ENCODE measurements at regions not wholly inside any gene's neighbourhood (a gene's known extent, or its start where the extent isn't known, plus 50 kb on each side); places are given as distances from the start of the nearest gene placed in this dataset.

GRCh38 chrX:131923614-131924250 is 99.4 kb upstream of the STK26 start:
- TF ChIP-seq KDM1A (IDR thresholded peaks at IDR 0.05; ENCODE audit: low read depth) = no peak
- no peak for TF ChIP-seq SMC3 (IDR thresholded peaks at IDR 0.05)
- no peak for TF ChIP-seq MYC (IDR thresholded peaks at IDR 0.05; ENCODE audit: borderline replicate concordance, low read length)
- TF ChIP-seq, protein P1, sequence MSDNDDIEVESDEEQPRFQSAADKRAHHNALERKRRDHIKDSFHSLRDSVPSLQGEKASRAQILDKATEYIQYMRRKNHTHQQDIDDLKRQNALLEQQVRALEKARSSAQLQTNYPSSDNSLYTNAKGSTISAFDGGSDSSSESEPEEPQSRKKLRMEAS (IDR thresholded peaks at IDR 0.05) = no peak
- TF ChIP-seq HOXA7 (CRISPR knock-in tag; IDR thresholded peaks at IDR 0.05) = no peak
- no peak for TF ChIP-seq CTCF (IDR thresholded peaks at IDR 0.05)
- TF ChIP-seq MAFK (IDR thresholded peaks at IDR 0.05; ENCODE audit: partially characterized antibody) = no peak
- TF ChIP-seq ESRRA (IDR thresholded peaks at IDR 0.05; ENCODE audit: borderline replicate concordance, low read length) = no peak

Measured in A549 (cell line).